Smooth muscle cell (in vitro differentiated cells): ENCODE measurements at regions not wholly inside any gene's neighbourhood (a gene's known extent, or its start where the extent isn't known, plus 50 kb on each side); places are given as distances from the start of the nearest gene placed in this dataset.

Experiments
- DNase-seq: peaks from one replicate; lab custom pipeline; 2025; ENCODE audit not compliant: unreplicated experiment; lab: John Stamatoyannopoulos, UW
- H2AFZ ChIP-seq: fragments of 200-600 bp; sonication (generic); 2 replicates; pipeline ENCODE4 v1.6.0; 2016; ENCODE audit warnings: antibody characterized with exemption, low read depth, mild to moderate bottlenecking
- H3F3A ChIP-seq: fragments of 200-600 bp; sonication (generic); 2 replicates; pipeline ENCODE4 v1.6.0; 2017; ENCODE audit warnings: antibody characterized with exemption, low read depth
- H3K27ac ChIP-seq: fragments of 200-600 bp; sonication (generic); 2 replicates; pipeline ENCODE4 v1.5.1; 2016; ENCODE audit warnings: low read depth, mild to moderate bottlenecking
- H3K27me3 ChIP-seq: fragments of 200-600 bp; sonication (generic); 2 replicates; pipeline ENCODE4 v1.6.1; 2016; ENCODE audit warnings: low read depth, mild to moderate bottlenecking
- H3K36me3 ChIP-seq: fragments of 200-600 bp; sonication (generic); 2 replicates; pipeline ENCODE4 v1.5.1; 2016; ENCODE audit warnings: low read depth
- H3K4me1 ChIP-seq: fragments of 200-600 bp; sonication (generic); 2 replicates; pipeline ENCODE4 v1.5.1; 2016; ENCODE audit warnings: low read depth
- H3K4me2 ChIP-seq: fragments of 200-600 bp; sonication (generic); 2 replicates; pipeline ENCODE4 v1.6.0; 2016; ENCODE audit warnings: mild to moderate bottlenecking
- H3K4me3 ChIP-seq: fragments of 200-600 bp; sonication (generic); 2 replicates; pipeline ENCODE4 v1.5.1; 2016; ENCODE audit warnings: mild to moderate bottlenecking
- H3K79me2 ChIP-seq: fragments of 200-600 bp; sonication (generic); 2 replicates; pipeline ENCODE4 v1.6.0; 2016; ENCODE audit warnings: low read depth, mild to moderate bottlenecking
- H3K9ac ChIP-seq: fragments of 200-600 bp; sonication (generic); 2 replicates; pipeline ENCODE4 v1.6.0; 2016; ENCODE audit warnings: low read depth
- H3K9me3 ChIP-seq: fragments of 200-600 bp; sonication (generic); replicated peaks from 2 replicates; pipeline ENCODE4 v1.5.1; 2016; ENCODE audit warnings: low read depth
- H4K20me1 ChIP-seq: fragments of 200-600 bp; sonication (generic); 2 replicates; pipeline ENCODE4 v1.6.0; 2016; ENCODE audit warnings: low read depth
- WGBS: methylation state at CpG from one replicate; pipeline ENCODE4 v1.1.7; 2016; ENCODE audit warnings: low lambda C conversion rate; 5-methylcytosine and 5-hydroxymethylcytosine counted together
- TF ChIP-seq, protein P1 (sequence below): fragments of 200-600 bp; sonication (generic); IDR thresholded peaks from 2 replicates; pipeline ENCODE4 v1.5.1; 2017; ENCODE audit warnings: borderline replicate concordance, mild to moderate bottlenecking, antibody characterized with exemption; ENCODE audit not compliant: insufficient read depth, poor library complexity, severe bottlenecking

- no peaks in the 10 kb centered on the region for H3K79me2 ChIP-seq
- H3K4me3 ChIP-seq: no peak overlapping the region
- no peak overlapping the region for H3K4me2 ChIP-seq
- DNase-seq: no peak
- no peaks in the 10 kb centered on the region for H4K20me1 ChIP-seq
- H3F3A ChIP-seq: no peaks in the 10 kb centered on the region
- H2AFZ ChIP-seq: no peak overlapping the region
- H3K9me3 ChIP-seq: no peaks in the 10 kb centered on the region
- H3K27ac ChIP-seq: no peak overlapping the region
- 68% methylated on average over 4 of the region's 4 CpGs for WGBS
- H3K9ac ChIP-seq: no peak overlapping the region
- no peaks in the 10 kb centered on the region for H3K36me3 ChIP-seq
- TF ChIP-seq, protein P1, sequence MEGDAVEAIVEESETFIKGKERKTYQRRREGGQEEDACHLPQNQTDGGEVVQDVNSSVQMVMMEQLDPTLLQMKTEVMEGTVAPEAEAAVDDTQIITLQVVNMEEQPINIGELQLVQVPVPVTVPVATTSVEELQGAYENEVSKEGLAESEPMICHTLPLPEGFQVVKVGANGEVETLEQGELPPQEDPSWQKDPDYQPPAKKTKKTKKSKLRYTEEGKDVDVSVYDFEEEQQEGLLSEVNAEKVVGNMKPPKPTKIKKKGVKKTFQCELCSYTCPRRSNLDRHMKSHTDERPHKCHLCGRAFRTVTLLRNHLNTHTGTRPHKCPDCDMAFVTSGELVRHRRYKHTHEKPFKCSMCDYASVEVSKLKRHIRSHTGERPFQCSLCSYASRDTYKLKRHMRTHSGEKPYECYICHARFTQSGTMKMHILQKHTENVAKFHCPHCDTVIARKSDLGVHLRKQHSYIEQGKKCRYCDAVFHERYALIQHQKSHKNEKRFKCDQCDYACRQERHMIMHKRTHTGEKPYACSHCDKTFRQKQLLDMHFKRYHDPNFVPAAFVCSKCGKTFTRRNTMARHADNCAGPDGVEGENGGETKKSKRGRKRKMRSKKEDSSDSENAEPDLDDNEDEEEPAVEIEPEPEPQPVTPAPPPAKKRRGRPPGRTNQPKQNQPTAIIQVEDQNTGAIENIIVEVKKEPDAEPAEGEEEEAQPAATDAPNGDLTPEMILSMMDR: no peak
- H3K27me3 ChIP-seq: no peaks in the 10 kb centered on the region
- no peaks in the 10 kb centered on the region for H3K4me1 ChIP-seq
These were observed 127.1 kb downstream of the DSC3 start for GRCh38 chr18:30915336-30915988.

- WGBS: 54% methylated on average over 1 of the region's 1 CpG
- Histone ChIP-seq H3K27ac (no peak overlapping the region), H3K4me3 (no peak overlapping the region), H3K27me3 (no peaks in the 10 kb centered on the region), H3K79me2 (no peaks in the 10 kb centered on the region), H2AFZ (no peak overlapping the region), H4K20me1 (no peaks in the 10 kb centered on the region), H3K4me2 (no peak overlapping the region), H3F3A (no peaks in the 10 kb centered on the region), H3K4me1 (no peaks in the 10 kb centered on the region), H3K9ac (no peak overlapping the region), H3K9me3 (no peaks in the 10 kb centered on the region), H3K36me3 (no peaks in the 10 kb centered on the region)
- no peak for DNase-seq
- TF ChIP-seq, protein P1: no peak
These were observed 134.2 kb downstream of the DSC3 start for GRCh38 chr18:30908381-30908780.

DNA sequence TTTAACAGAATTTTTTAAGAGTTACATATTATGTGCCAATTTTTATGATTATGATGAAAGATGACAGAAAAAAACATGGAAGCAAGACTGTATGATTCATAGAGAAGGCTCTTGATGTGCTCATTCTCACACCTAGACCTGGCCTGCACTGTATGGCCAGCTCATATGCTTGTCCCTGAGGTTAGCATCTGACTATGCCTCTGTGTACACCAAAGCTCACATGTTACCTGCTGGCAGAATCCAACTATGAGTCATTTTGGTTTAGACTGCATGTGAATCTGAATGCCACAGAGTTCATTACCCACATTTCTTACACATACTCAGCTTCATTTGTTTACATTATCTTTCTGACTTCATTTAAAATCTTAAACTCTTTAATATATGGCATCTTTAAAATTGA, 139.0 kb downstream of the DSC3 start:
- H3K79me2 ChIP-seq: no peaks in the 10 kb centered on the region
- no peak overlapping the region for H2AFZ ChIP-seq
- H4K20me1 ChIP-seq: no peaks in the 10 kb centered on the region
- TF ChIP-seq, protein P1: no peak
- H3K4me3 ChIP-seq: no peak overlapping the region
- H3K27me3 ChIP-seq: no peaks in the 10 kb centered on the region
- no peaks in the 10 kb centered on the region for H3F3A ChIP-seq
- no peaks in the 10 kb centered on the region for H3K9me3 ChIP-seq
- H3K4me2 ChIP-seq: no peak overlapping the region
- H3K4me1 ChIP-seq: no peaks in the 10 kb centered on the region
- DNase-seq: no peak
- H3K9ac ChIP-seq: no peak overlapping the region
- H3K36me3 ChIP-seq: no peaks in the 10 kb centered on the region
- H3K27ac ChIP-seq: peak overlapping the region; percentile 61

GRCh38 chr18:30889519-30890301, 152.8 kb downstream of the DSC3 start:
- Histone ChIP-seq H3K4me2 (peak overlapping the region; percentile 42), H2AFZ (no peak overlapping the region), H3K4me1 (no peaks in the 10 kb centered on the region), H3K9me3 (no peaks in the 10 kb centered on the region), H3K79me2 (no peaks in the 10 kb centered on the region), H4K20me1 (no peaks in the 10 kb centered on the region), H3K27ac (no peak overlapping the region), H3K27me3 (no peaks in the 10 kb centered on the region), H3K9ac (no peak overlapping the region), H3K36me3 (no peaks in the 10 kb centered on the region), H3F3A (no peaks in the 10 kb centered on the region), H3K4me3 (no peak overlapping the region)
- TF ChIP-seq, protein P1: peak; percentile 52
- no peak for DNase-seq
- 51% methylated on average over 5 of the region's 5 CpGs for WGBS
